AG09309 (cell line): ENCODE measurements at regions not wholly inside any gene's neighbourhood (a gene's known extent, or its start where the extent isn't known, plus 50 kb on each side); places are given as distances from the start of the nearest gene placed in this dataset.
"Not testable (repeated sequence)": the region's sequence is repeated elsewhere in the genome, so short reads cannot be mapped to it uniquely, and the experiment has no call there.

Source experiments
- DNase-seq: peaks from one replicate; pipeline ENCODE4 v3.0.0-alpha.2; 2010; ENCODE audit warnings: low read depth
- H3K4me3 ChIP-seq: 2 replicates; pipeline ENCODE4 v1.5.1; 2011; ENCODE audit warnings: mild to moderate bottlenecking, low read depth, low read length, moderate library complexity; ENCODE audit not compliant: control insufficient read depth
- CTCF ChIP-seq: IDR thresholded peaks from 2 replicates; pipeline ENCODE4 v1.5.1; 2011; ENCODE audit warnings: mild to moderate bottlenecking, low read depth, low read length, inconsistent platforms; ENCODE audit not compliant: insufficient read depth, control insufficient read depth; ENCODE audit errors: missing control alignments

GRCh38 chr9:31556667-31557463 lies 827.6 kb upstream of the ACO1 start:
- no peak overlapping the region for H3K4me3 ChIP-seq
- TF ChIP-seq CTCF = no peak
- no peak for DNase-seq

- not testable (repeated sequence) for DNase-seq
Observed at GRCh38 chr9:31572190-31572589, 812.3 kb upstream of the ACO1 start.

GRCh38 chr9:31573561-31573960 lies 810.9 kb upstream of the ACO1 start:
- no peak overlapping the region for H3K4me3 ChIP-seq
- TF ChIP-seq CTCF = no peak
- no peak for DNase-seq

More at GRCh38 chr9:31572190-31572589, 812.3 kb upstream of the ACO1 start:
- not testable (repeated sequence) for H3K4me3 ChIP-seq

GRCh38 chr9:31574006-31574765 lies 810.3 kb upstream of the ACO1 start:
- no peak for TF ChIP-seq CTCF
- no peak for DNase-seq
- H3K4me3 ChIP-seq = no peak overlapping the region

GRCh38 chr9:31582071-31582470 lies 802.4 kb upstream of the ACO1 start:
- H3K4me3 ChIP-seq = no peak overlapping the region
- TF ChIP-seq CTCF = no peak
- DNase-seq = no peak

- H3K4me3 ChIP-seq = no peak overlapping the region
- no peak for TF ChIP-seq CTCF
- DNase-seq = no peak
Observed at GRCh38 chr9:31582561-31582960, 801.9 kb upstream of the ACO1 start.

- no peak for TF ChIP-seq CTCF
- no peak for DNase-seq
- H3K4me3 ChIP-seq = no peak overlapping the region
Observed at GRCh38 chr9:31585158-31585557, 799.3 kb upstream of the ACO1 start.
